Liver (tissue), 8 donors: ENCODE measurements at regions not wholly inside any gene's neighbourhood (a gene's known extent, or its start where the extent isn't known, plus 50 kb on each side); places are given as distances from the start of the nearest gene placed in this dataset.

Experiments
- DNase-seq: peaks from one replicate; pipeline ENCODE4 v3.0.0-alpha.2; 2017; ENCODE audit warnings: low spot score
- H3K27ac ChIP-seq, 2 donors: one replicate each; pipeline ENCODE4 v1.7.0; 2013; ENCODE audit warnings: inconsistent platforms in 2 of 2, low read length in 2 of 2, control low read depth in 1 of 2, low read depth in 1 of 2, mild to moderate bottlenecking in 1 of 2
- H3K27me3 ChIP-seq, 4 donors: one replicate each; pipeline versions ENCODE4 v1.6.1 to v1.7.0; 2013; ENCODE audit warnings: low read length in 3 of 4, inconsistent platforms in 1 of 4, mild to moderate bottlenecking in 1 of 4, moderate library complexity in 1 of 4; ENCODE audit not compliant: control insufficient read depth in 4 of 4, insufficient read depth in 4 of 4
- H3K36me3 ChIP-seq, 4 donors: one replicate each; pipeline versions ENCODE4 v1.6.1 to v1.7.0; 2013; ENCODE audit warnings: low read length in 3 of 4, mild to moderate bottlenecking in 3 of 4, low read depth in 1 of 4, moderate library complexity in 1 of 4; ENCODE audit not compliant: control insufficient read depth in 4 of 4, insufficient read depth in 3 of 4
- H3K4me1 ChIP-seq, 4 donors: one replicate each; pipeline versions ENCODE4 v1.6.1 to v1.7.0; 2013; ENCODE audit warnings: low read length in 3 of 4, mild to moderate bottlenecking in 3 of 4, moderate library complexity in 1 of 4; ENCODE audit not compliant: control insufficient read depth in 4 of 4, insufficient read depth in 4 of 4
- H3K4me3 ChIP-seq, 3 donors: one replicate each; pipeline versions ENCODE4 v1.6.1 to v1.7.0; 2013; ENCODE audit warnings: low read length in 3 of 3, control low read depth in 1 of 3, low read depth in 1 of 3, mild to moderate bottlenecking in 1 of 3
- H3K9ac ChIP-seq, 2 donors: one replicate each; pipeline ENCODE4 v1.7.0; 2013; ENCODE audit warnings: low read length in 2 of 2, mild to moderate bottlenecking in 2 of 2, moderate library complexity in 2 of 2, control low read depth in 1 of 2, low read depth in 1 of 2
- H3K9me3 ChIP-seq, 4 donors: one replicate each; pipeline versions ENCODE4 v1.6.1 to v1.7.0; 2013; ENCODE audit warnings: low read length in 3 of 4; ENCODE audit not compliant: control insufficient read depth in 4 of 4
- EGR1 ChIP-seq, 2 donors: IDR thresholded peaks; 2 replicates each; pipeline ENCODE4 v1.6.1; 2016 to 2018; ENCODE audit warnings: antibody characterized with exemption in 2 of 2, low read depth in 2 of 2
- FOXA1 ChIP-seq: IDR thresholded peaks from 2 replicates; pipeline ENCODE4 v1.6.1; 2016; ENCODE audit warnings: antibody characterized with exemption
- FOXA2 ChIP-seq: IDR thresholded peaks from 2 replicates; pipeline ENCODE4 v1.6.1; 2016; ENCODE audit warnings: antibody characterized with exemption
- GABPA ChIP-seq, 2 donors: IDR thresholded peaks in 1 of 2; conservative IDR thresholded peaks in 1 of 2; 2 replicates each; pipeline ENCODE4 v1.6.1; 2016; ENCODE audit warnings: antibody characterized with exemption in 2 of 2, mild to moderate bottlenecking in 1 of 2, moderate library complexity in 1 of 2
- HNF4A ChIP-seq, 2 donors: conservative IDR thresholded peaks; 2 replicates each; pipeline ENCODE4 v1.6.1; 2016; ENCODE audit warnings: antibody characterized with exemption in 2 of 2, mild to moderate bottlenecking in 2 of 2
- HNF4G ChIP-seq: IDR thresholded peaks from 2 replicates; pipeline ENCODE4 v1.6.1; 2016; ENCODE audit warnings: antibody characterized with exemption
- JUND ChIP-seq, 2 donors: IDR thresholded peaks; 2 replicates each; pipeline ENCODE4 v1.6.1; 2016; ENCODE audit warnings: antibody characterized with exemption in 2 of 2
- NR2F2 ChIP-seq: IDR thresholded peaks from 2 replicates; pipeline ENCODE4 v1.6.1; 2016; ENCODE audit warnings: antibody characterized with exemption
- RAD21 ChIP-seq, 2 donors: IDR thresholded peaks; 2 replicates each; pipeline ENCODE4 v1.6.1; 2016; ENCODE audit warnings: antibody characterized with exemption in 2 of 2, mild to moderate bottlenecking in 2 of 2
- RXRA ChIP-seq, 2 donors: IDR thresholded peaks; 2 replicates each; pipeline ENCODE4 v1.6.1; 2017 to 2018; ENCODE audit warnings: antibody characterized with exemption in 2 of 2, mild to moderate bottlenecking in 1 of 2
- SP1 ChIP-seq: IDR thresholded peaks from 2 replicates; pipeline ENCODE4 v1.6.1; 2018; ENCODE audit warnings: antibody characterized with exemption, mild to moderate bottlenecking
- TAF1 ChIP-seq: conservative IDR thresholded peaks from 2 replicates; pipeline ENCODE4 v1.6.1; 2016; ENCODE audit warnings: antibody characterized with exemption, mild to moderate bottlenecking
- YY1 ChIP-seq: IDR thresholded peaks from 2 replicates; pipeline ENCODE4 v1.6.1; 2016; ENCODE audit warnings: antibody characterized with exemption, mild to moderate bottlenecking
- WGBS: extraction: QIAGEN DNeasy Blood & Tissue Kit; methylation state at CpG from one replicate; pipeline ENCODE4 v1.1.7; 2013; 5-methylcytosine and 5-hydroxymethylcytosine counted together
- TF ChIP-seq, protein P1 (sequence below): IDR thresholded peaks from 2 replicates; pipeline ENCODE4 v1.6.1; 2016; ENCODE audit warnings: antibody characterized with exemption
- TF ChIP-seq, protein P2 (sequence below): IDR thresholded peaks from 2 replicates; pipeline ENCODE4 v1.6.1; 2016; ENCODE audit warnings: antibody characterized with exemption
- TF ChIP-seq, protein P3 (sequence below): IDR thresholded peaks from 2 replicates; pipeline ENCODE4 v1.6.1; 2016; ENCODE audit warnings: antibody characterized with exemption, mild to moderate bottlenecking
- TF ChIP-seq, protein P4 (sequence below): IDR thresholded peaks from 2 replicates; pipeline ENCODE4 v1.6.1; 2016; ENCODE audit warnings: antibody characterized with exemption
- TF ChIP-seq, protein P5 (sequence below): fragments of 150-350 bp; IDR thresholded peaks from 2 replicates; pipeline ENCODE4 v1.5.1; 2017; ENCODE audit warnings: improper control_type of control experiment, low read depth, low read length; ENCODE audit not compliant: missing input control
- donor health status: healthy.
- donor health status: healthy.
- donor health status: healthy.
- donor health status: healthy.
- donor health status: healthy.

GRCh38 chr6:126440923-126441322, 101.0 kb downstream of the CENPW start:
- Histone ChIP-seq H3K4me3 (no peak overlapping the region), H3K36me3 (no peaks in the 10 kb centered on the region), H3K9me3 (no peaks in the 10 kb centered on the region), H3K9ac (no peak overlapping the region), H3K4me1 (no peaks in the 10 kb centered on the region), H3K27ac (no peak overlapping the region), H3K27me3 (no peaks in the 10 kb centered on the region)
- no peak for TF ChIP-seq SP1
- no peak for TF ChIP-seq GABPA (IDR thresholded peaks at IDR 0.05 in 1 of 2, conservative IDR thresholded peaks at IDR 0.05 in 1 of 2)
- TF ChIP-seq FOXA2 = no peak
- TF ChIP-seq JUND (IDR thresholded peaks at IDR 0.05) = no peak
- TF ChIP-seq, protein P1, sequence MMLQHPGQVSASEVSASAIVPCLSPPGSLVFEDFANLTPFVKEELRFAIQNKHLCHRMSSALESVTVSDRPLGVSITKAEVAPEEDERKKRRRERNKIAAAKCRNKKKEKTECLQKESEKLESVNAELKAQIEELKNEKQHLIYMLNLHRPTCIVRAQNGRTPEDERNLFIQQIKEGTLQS = no peak
- TF ChIP-seq RAD21 (IDR thresholded peaks at IDR 0.05) = no peak
- TF ChIP-seq, protein P2, sequence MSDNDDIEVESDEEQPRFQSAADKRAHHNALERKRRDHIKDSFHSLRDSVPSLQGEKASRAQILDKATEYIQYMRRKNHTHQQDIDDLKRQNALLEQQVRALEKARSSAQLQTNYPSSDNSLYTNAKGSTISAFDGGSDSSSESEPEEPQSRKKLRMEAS = no peak
- no peak for TF ChIP-seq FOXA1
- TF ChIP-seq, protein P3, sequence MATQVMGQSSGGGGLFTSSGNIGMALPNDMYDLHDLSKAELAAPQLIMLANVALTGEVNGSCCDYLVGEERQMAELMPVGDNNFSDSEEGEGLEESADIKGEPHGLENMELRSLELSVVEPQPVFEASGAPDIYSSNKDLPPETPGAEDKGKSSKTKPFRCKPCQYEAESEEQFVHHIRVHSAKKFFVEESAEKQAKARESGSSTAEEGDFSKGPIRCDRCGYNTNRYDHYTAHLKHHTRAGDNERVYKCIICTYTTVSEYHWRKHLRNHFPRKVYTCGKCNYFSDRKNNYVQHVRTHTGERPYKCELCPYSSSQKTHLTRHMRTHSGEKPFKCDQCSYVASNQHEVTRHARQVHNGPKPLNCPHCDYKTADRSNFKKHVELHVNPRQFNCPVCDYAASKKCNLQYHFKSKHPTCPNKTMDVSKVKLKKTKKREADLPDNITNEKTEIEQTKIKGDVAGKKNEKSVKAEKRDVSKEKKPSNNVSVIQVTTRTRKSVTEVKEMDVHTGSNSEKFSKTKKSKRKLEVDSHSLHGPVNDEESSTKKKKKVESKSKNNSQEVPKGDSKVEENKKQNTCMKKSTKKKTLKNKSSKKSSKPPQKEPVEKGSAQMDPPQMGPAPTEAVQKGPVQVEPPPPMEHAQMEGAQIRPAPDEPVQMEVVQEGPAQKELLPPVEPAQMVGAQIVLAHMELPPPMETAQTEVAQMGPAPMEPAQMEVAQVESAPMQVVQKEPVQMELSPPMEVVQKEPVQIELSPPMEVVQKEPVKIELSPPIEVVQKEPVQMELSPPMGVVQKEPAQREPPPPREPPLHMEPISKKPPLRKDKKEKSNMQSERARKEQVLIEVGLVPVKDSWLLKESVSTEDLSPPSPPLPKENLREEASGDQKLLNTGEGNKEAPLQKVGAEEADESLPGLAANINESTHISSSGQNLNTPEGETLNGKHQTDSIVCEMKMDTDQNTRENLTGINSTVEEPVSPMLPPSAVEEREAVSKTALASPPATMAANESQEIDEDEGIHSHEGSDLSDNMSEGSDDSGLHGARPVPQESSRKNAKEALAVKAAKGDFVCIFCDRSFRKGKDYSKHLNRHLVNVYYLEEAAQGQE = no peak
- no peak for TF ChIP-seq HNF4G
- TF ChIP-seq YY1 = no peak
- no peak for TF ChIP-seq TAF1
- TF ChIP-seq RXRA (IDR thresholded peaks at IDR 0.05) = no peak
- 77% methylated on average over 2 of the region's 2 CpGs for WGBS
- no peak for DNase-seq

DNA sequence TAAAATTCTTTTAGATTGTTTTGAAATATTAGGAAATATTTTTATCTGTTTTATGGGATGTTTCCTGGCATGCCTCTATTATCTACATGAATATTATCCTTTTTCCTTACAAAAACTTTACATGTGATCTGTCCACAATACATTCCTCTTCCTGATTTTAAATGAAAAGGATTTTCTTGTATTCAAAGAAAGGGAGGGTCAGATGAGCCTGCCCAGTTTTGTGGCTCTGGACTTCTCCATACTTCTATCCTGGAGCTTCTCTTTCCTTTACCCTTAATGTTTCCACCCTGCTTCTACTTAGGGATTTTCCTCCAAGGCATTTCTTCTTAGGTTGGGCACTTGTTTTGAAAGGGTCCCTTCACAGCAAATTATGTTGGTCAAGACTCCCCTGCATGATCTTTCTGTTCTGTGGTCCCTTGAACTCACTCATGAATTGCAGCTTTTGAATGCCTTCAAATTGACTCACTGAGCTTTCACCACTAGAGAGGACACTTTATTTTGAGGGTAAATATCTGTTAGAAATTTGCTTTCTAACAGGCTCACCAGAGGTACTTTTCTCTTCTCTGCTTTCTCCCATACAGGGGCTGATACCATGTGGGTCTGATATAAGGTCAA, 104.9 kb downstream of the CENPW start:
- Histone ChIP-seq H3K4me1 (no peaks in the 10 kb centered on the region), H3K36me3 (no peaks in the 10 kb centered on the region), H3K4me3 (no peak overlapping the region), H3K9ac (no peak overlapping the region), H3K27me3 (no peaks in the 10 kb centered on the region), H3K27ac (no peak overlapping the region), H3K9me3 (no peaks in the 10 kb centered on the region)
- no peak for TF ChIP-seq FOXA1
- no peak for TF ChIP-seq RXRA (IDR thresholded peaks at IDR 0.05)
- no peak for TF ChIP-seq TAF1
- no peak for TF ChIP-seq SP1
- TF ChIP-seq FOXA2 = no peak
- no peak for TF ChIP-seq EGR1 (IDR thresholded peaks at IDR 0.05; ENCODE audit: low read depth in 2 of 2)
- TF ChIP-seq, protein P3 = no peak
- TF ChIP-seq HNF4G = no peak
- TF ChIP-seq JUND (IDR thresholded peaks at IDR 0.05) = no peak
- TF ChIP-seq, protein P4, sequence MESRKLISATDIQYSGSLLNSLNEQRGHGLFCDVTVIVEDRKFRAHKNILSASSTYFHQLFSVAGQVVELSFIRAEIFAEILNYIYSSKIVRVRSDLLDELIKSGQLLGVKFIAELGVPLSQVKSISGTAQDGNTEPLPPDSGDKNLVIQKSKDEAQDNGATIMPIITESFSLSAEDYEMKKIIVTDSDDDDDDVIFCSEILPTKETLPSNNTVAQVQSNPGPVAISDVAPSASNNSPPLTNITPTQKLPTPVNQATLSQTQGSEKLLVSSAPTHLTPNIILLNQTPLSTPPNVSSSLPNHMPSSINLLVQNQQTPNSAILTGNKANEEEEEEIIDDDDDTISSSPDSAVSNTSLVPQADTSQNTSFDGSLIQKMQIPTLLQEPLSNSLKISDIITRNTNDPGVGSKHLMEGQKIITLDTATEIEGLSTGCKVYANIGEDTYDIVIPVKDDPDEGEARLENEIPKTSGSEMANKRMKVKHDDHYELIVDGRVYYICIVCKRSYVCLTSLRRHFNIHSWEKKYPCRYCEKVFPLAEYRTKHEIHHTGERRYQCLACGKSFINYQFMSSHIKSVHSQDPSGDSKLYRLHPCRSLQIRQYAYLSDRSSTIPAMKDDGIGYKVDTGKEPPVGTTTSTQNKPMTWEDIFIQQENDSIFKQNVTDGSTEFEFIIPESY = no peak
- TF ChIP-seq YY1 = no peak
- TF ChIP-seq, protein P5, sequence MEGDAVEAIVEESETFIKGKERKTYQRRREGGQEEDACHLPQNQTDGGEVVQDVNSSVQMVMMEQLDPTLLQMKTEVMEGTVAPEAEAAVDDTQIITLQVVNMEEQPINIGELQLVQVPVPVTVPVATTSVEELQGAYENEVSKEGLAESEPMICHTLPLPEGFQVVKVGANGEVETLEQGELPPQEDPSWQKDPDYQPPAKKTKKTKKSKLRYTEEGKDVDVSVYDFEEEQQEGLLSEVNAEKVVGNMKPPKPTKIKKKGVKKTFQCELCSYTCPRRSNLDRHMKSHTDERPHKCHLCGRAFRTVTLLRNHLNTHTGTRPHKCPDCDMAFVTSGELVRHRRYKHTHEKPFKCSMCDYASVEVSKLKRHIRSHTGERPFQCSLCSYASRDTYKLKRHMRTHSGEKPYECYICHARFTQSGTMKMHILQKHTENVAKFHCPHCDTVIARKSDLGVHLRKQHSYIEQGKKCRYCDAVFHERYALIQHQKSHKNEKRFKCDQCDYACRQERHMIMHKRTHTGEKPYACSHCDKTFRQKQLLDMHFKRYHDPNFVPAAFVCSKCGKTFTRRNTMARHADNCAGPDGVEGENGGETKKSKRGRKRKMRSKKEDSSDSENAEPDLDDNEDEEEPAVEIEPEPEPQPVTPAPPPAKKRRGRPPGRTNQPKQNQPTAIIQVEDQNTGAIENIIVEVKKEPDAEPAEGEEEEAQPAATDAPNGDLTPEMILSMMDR = no peak
- TF ChIP-seq, protein P1 = no peak
- no peak for TF ChIP-seq GABPA (IDR thresholded peaks at IDR 0.05 in 1 of 2, conservative IDR thresholded peaks at IDR 0.05 in 1 of 2)
- TF ChIP-seq, protein P2 = no peak
- no peak for TF ChIP-seq RAD21 (IDR thresholded peaks at IDR 0.05)
- TF ChIP-seq NR2F2 = no peak
- TF ChIP-seq HNF4A (conservative IDR thresholded peaks at IDR 0.05) = no peak
- DNase-seq = no peak
